Iris pigment epithelial cell (primary cell): ENCODE measurements at regions not wholly inside any gene's neighbourhood (a gene's known extent, or its start where the extent isn't known, plus 50 kb on each side); places are given as distances from the start of the nearest gene placed in this dataset.

Experiments used
- DNase-seq: peaks from one replicate; pipeline ENCODE4 v3.0.0-alpha.2; 2011; ENCODE audit warnings: low read depth

- DNase-seq = no peak
These were observed 56.0 kb downstream of the BOD1L2 start for GRCh38 chr18:57202881-57203280.

- no peak for DNase-seq
These were observed 58.8 kb downstream of the BOD1L2 start for GRCh38 chr18:57205641-57206040.

DNA sequence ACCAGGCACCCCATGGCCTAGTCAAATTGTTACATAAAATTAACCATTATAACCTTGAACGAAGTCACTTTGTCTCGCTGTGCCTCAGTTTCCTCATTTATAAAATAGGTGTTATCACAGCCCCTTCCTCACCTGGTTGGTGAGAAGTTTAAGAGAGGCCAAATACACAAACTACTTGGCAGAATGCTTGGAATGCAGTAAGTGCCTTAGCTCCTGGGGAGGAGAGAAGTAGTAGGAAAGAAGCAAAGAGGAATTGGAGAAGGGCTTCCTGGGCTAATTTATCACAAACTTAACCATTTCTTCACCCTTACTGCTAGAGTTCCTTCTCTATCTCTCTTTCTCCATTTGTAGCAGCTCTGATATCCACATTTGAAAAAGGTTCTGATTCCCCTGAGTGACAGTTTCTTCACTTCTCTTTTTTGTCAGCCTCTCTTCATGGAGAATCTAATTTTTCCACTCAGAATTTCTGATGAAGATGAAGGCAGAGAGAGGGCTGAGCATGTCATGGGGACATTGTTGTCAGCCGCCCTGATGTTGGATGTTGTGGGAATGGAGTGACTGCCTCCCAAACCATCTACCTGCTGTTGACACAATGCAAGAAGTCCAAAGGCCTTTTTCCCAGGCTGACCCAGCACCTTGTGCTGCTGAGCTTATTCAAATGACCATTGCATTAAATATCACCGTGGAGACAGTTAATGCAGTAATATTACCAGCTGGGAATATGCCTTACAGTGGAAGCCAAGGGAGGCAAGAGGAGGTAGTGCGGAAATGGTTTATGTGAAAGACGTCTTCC, 60.4 kb downstream of the BOD1L2 start:
- no peak for DNase-seq

- DNase-seq = no peak
These were observed 61.2 kb downstream of the BOD1L2 start for GRCh38 chr18:57208047-57208446.

DNA sequence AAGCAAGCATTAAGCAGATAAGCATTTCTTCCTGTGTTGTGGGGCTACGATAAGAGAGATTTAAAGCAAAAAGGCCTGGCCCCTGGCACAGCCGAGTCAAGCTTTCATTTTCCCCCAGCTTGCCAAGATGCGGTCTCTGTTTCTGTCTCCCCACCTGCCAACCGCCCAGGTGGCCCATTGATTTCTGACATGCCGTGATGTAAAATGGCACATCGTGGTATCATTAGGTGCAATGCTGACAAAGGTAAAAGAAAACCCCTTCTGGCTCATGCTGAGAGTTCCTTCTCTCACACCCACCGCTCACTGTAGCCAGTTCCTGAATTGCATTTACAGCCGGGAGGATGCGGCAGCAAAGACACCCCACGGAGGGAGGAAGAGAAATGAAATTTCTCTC, 62.8 kb downstream of the BOD1L2 start:
- no peak for DNase-seq

DNA sequence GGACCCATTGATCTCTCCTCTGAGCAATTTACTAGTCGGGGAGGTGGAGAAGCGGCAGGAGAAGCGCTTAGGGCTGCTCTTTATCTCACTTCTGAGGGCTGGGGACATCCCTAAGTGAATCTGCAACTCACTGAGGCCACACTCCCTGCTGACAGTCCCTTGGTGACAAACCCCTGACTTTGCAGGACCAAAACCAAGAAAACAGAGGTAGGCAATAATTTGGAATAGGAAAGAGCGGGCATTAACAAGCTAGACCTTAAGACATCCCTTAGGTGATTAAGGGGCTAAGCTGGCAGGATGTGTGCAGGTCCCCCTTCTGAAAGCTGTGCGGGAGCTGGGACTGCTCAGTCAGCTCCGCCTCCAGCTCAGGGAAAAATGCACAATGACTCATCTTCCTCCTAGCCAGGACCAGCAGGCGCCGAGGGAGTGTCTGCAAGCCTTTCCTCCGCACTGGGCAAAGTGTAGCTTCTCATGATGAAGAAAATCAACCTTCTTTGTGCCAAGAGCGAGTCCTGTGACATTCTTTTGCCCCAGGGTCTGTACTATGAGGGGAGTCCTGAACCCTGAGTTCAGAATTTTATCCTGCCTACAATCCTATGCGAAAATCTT, 63.3 kb downstream of the BOD1L2 start:
- peak; percentile 84 for DNase-seq

- DNase-seq = no peak
These were observed 64.0 kb downstream of the BOD1L2 start for GRCh38 chr18:57210716-57211411.

DNA sequence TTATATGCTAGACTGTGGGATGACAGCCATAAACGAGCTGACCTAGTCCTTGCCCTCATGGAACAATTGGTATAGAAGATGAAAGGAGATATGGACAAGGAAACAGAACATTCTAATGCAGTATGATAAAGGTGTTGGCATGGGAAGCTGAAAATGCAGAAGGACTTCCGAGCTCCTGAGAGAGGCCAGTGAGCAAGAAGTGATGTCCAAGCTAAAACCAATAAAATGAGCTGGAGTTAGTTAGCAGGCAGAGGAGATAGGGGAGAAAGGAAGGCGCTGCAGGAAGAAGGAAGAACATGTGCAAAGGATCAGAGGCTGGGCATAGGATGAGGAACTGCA, 64.5 kb downstream of the BOD1L2 start:
- no peak for DNase-seq

DNA sequence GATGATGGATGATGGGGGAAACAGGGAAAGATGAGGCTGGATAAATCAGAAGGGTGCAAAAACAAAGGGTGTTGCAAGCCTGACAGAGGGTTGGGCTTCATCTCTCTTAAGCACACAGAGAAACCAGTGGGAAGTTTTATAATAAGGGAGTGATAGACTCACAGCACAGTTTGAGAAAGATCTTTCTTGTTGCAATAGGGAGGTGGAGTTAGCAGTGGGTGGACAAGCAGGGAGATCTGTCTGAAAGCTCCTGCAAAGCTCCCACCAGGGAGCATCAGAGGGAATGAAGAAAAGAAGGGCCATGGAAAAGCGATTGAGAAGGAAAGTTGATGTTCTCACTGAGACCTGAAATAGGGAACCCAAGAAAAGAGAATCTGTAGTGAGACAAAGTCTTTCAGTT, 64.9 kb downstream of the BOD1L2 start:
- no peak for DNase-seq

GRCh38 chr18:57212678-57213077, 65.8 kb downstream of the BOD1L2 start:
- DNase-seq = no peak

DNA sequence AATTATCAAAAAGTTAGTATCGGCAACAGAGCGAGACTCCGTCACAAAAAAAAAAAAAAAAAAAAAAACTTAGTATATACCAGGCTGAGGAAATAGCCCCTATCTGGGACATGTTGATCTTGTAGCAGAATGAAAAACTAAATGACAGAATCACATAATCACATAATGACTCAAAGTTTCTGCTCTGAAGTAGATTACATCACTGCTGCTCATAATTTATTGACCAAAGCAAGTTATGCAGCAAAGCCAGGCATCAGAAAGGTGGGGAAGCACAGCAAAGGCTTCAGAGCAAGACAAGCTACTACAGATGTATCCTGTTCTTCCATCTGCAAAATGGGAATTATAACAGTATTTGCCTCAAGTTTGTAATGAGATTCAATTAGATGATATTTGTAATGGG, 68.1 kb downstream of the BOD1L2 start:
- no peak for DNase-seq

- DNase-seq = no peak
These were observed 71.4 kb downstream of the BOD1L2 start for GRCh38 chr18:57218281-57218680.

DNA sequence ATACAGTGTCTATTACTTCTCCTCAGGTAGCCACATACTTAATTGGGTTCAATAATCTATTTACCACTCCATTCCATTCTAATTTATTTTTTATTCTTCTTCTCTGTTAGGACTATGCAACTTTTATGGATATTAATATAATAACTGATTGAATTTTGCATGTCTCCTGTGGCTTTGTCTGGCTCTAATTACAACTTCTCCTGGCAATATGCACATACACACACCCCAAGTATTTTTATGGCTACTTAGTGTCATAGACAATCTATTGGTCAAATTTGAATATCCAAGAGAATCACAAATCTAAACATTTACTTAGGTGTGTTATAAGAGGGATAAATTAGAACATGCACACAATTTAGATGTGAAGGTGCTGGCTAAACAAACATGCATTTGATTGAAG, 73.1 kb downstream of the BOD1L2 start:
- no peak for DNase-seq

DNA sequence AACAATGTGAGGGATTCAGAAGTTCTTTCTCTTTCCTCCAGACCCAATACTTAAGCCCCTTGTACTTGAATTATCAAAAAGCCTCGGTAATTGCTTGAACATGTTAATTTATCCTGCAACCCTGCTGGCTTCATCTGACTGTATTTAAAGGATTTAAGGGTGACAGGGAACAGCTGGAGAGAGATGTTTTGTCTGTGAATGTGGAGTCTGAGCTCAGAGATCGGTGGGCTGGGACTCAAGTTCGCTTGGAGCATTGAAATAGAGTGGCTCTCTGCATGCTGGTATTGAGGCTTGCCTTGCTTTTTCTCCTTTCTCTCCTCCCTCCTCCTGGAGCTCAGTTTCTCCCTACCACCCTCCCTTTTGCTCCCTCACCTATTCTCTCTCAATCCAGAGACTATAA, 73.6 kb downstream of the BOD1L2 start:
- DNase-seq = no peak

- no peak for DNase-seq
These were observed 74.1 kb downstream of the BOD1L2 start for GRCh38 chr18:57220930-57221483.

DNA sequence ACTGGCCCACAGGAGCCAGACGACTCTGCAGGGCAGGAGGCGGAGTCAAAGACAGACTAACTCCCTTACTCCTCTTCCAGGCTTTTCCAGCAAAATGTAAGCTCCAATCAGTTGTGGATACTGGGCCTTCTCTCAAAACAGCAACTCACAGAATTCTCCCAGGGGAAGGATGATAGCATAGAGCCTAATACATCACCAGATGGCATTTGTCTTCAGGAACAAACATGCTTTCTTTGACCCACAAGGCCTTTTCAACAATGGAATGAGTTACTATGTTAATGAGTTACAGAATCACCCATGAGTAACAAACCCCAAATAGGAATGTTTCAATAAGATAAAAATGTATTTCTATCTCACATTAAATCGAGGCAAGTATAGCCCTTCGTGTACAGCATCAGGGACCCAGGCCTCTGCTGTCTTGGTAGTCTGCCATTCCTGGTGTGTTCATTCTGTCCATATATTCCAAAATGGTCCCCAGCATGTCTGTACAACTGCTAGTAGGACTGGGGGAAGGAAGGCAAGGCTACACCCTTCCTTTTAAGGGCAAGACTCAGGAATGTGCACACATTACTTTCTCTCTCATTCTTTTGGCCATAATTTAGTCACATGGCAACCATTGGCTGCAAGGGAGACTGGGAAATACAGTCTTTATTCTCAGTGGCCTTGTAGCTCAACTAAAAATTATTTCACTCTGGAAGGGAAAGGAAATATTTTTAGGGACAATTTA, 76.4 kb downstream of the BOD1L2 start:
- DNase-seq = no peak

- DNase-seq = no peak
These were observed 84.1 kb downstream of the BOD1L2 start for GRCh38 chr18:57230861-57231585.

- DNase-seq = no peak
These were observed 85.0 kb downstream of the BOD1L2 start for GRCh38 chr18:57231864-57232263.

GRCh38 chr18:57234346-57234745, 87.5 kb downstream of the BOD1L2 start:
- DNase-seq = no peak

DNA sequence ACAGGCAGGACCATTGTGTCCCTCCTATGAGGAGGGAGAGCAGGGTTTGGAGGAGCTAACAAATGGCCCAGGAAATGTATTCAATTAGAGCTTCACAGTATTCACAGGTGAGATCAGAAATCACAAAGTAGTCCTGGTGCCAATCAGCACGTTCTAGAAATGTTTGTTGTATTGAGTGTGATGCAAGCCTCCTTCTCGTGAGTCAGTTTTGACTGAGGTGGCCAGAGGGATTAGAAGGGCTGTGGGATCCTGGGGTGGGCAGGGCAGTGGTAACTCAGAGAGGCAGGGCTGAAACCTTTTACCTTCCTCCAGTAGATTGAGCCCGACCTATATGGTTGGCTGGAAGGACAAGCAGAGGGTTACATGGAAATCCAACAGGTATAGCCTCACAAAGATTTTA, 95.0 kb downstream of the BOD1L2 start:
- DNase-seq = no peak

GRCh38 chr18:57242285-57242684, 95.4 kb downstream of the BOD1L2 start:
- DNase-seq = no peak
